GM20000 (cell line): ENCODE measurements at regions not wholly inside any gene's neighbourhood (a gene's known extent, or its start where the extent isn't known, plus 50 kb on each side); places are given as distances from the start of the nearest gene placed in this dataset.

Experiments
- DNase-seq: peaks from one replicate; pipeline ENCODE4 v3.0.0; 2012; ENCODE audit warnings: low spot score
- CTCF ChIP-seq: IDR thresholded peaks from 2 replicates; pipeline ENCODE4 v1.5.1; 2012; ENCODE audit warnings: mild to moderate bottlenecking, control low read depth; ENCODE audit errors: extremely low read depth, missing control alignments

- DNase-seq: no peak
- TF ChIP-seq CTCF: no peak
Observed at GRCh38 chr2:8103085-8103708, 578.7 kb upstream of the ID2 start.

- TF ChIP-seq CTCF: no peak
- no peak for DNase-seq
Observed at GRCh38 chr2:8107150-8107549, 574.7 kb upstream of the ID2 start.

- DNase-seq: no peak
- TF ChIP-seq CTCF: no peak
Observed at GRCh38 chr2:8107621-8108378, 574.1 kb upstream of the ID2 start.

- TF ChIP-seq CTCF: no peak
- no peak for DNase-seq
Observed at GRCh38 chr2:8110716-8111115, 571.1 kb upstream of the ID2 start.

GRCh38 chr2:8111193-8111592 lies 570.7 kb upstream of the ID2 start:
- no peak for DNase-seq
- no peak for TF ChIP-seq CTCF

- no peak for DNase-seq
- no peak for TF ChIP-seq CTCF
Observed at GRCh38 chr2:8115456-8115855, 566.4 kb upstream of the ID2 start.

GRCh38 chr2:8115966-8116365 lies 565.9 kb upstream of the ID2 start:
- DNase-seq: no peak
- TF ChIP-seq CTCF: no peak
